ENCODE measurements at regions not wholly inside any gene's neighbourhood (a gene's known extent, or its start where the extent isn't known, plus 50 kb on each side); places are given as distances from the start of the nearest gene placed in this dataset.
A peak's percentile ranks its signal among the peaks of the same experiment; 100 is the strongest.
"Not testable (repeated sequence)": the region's sequence is repeated elsewhere in the genome, so short reads cannot be mapped to it uniquely, and the experiment has no call there.

DNA sequence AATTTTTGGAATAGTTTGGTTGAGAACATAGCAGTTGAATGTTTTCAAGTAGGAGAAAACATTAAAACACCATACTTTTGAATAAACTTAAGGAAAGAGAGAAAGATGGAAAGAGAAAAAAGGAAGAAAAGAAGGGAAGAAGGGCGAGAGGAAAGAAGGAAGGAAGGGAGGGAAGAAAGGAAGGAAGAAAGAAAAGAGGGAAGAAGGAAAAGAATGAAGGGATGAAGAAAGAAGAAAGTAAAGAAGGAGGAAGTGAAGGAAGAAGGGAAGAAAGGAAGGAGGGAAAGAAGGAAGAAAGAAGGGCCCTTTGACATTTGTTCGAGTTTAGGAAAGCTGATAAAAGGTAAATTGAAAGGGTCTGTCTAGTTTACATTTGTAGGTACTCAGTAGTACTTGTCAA is 482.7 kb downstream of the SIPA1L2 start:
- no peak for DNase-seq
- ATAC-seq: no peak
- intact Hi-C loops (cut with micrococcal nuclease): no loop called here

DNA sequence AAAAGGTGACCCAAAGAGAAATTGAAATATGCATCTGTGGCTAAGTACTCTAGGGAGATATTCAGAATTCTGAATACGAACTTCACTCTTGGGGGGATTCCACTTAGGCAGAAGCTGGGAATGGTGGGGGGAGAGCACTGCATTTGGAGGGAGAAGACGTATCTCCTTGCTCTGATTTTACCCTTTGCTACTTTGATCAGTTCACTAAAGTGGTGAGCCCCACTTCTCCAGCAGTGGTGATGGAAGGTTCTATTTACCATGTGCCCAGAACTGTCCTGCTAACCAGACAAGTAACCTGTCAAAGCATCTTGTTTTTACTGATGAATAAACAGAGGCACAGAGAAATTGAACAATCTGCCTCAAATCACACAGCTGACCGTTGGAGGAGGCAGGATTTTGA is 483.4 kb downstream of the SIPA1L2 start:
- intact Hi-C loops (cut with micrococcal nuclease): no loop called here
- DNase-seq: no peak
- no peak for ATAC-seq

DNA sequence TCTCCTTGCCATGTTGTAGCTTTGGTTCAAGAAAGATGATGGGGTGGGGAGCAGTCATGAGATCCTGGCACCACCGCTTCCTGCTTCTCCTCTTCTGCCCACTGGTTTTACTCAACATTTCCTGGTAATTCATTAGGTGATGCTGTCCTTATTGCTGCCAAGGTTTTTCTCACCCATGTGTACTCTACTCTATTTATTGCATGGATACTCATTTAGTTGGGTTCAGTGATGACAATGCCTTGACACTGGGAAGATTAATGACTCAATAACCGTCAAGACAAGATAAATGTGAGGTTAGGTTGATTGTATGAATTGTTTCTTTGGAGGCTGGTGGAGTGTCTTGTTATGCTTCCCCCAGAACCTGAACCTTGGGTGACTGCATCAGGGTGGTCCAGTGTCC is 484.2 kb downstream of the SIPA1L2 start:
- no peak for DNase-seq

DNA sequence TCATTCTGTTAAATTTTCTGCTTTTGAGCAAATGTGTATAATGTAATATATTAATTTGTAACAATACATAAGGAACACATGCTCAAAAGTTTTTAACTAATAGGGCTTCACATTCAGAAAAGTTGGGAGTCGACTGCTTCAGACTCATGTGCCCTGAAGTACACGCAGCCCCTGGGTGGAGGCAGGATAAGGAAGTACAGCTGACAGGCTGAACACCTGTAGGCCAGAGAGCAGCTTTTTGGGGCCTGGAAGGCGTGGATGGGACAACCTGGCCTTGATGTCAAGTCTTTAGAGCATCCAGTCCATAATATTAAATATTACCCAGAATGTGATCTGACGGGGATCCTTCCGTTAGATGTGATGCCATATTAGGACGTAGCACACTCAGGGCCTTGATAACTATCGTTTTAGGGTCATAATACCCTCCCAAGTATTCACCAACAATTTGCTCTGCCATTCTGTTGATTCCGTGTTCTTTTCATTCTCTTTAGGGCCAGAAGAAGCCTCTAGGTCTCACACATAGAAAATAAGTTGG is 485.2 kb downstream of the SIPA1L2 start:
- DNase-seq: no peak
- intact Hi-C loops (cut with micrococcal nuclease): no loop called here
- no peak for ATAC-seq

More for the DNA sequence above, 484.2 kb downstream of the SIPA1L2 start:
- intact Hi-C loops (cut with micrococcal nuclease): no loop called here
- no peak for ATAC-seq

DNA sequence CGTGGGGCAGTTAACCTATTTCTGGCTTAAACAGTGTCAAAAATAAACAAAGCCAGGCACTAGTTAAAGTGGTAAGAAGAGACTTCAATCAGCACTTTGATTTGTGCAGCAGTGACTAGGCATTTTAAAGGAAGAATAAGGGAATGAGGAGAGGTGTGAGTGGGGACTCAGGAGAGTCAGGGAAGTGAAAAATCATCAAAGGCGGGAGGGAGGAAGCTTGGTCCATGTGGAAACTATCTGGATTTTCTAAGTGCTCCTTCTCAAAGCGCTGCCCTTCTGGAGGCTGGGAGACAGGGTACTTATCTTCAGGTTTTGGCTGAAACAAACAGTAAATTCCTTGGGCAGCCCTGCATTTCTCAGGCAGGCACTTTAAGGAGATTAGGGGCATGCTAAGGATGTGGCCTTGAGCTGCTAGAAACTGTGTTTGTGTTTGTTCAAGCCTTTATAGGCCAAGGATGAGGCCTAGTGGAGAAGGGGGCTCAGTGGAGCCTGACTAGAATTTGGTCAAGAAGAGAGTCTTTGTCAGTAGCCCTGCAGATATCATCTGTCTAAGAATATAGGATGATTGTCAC is 486.5 kb downstream of the SIPA1L2 start:
- no peak for DNase-seq
- intact Hi-C loops (cut with micrococcal nuclease): no loop called here
- no peak for ATAC-seq

DNA sequence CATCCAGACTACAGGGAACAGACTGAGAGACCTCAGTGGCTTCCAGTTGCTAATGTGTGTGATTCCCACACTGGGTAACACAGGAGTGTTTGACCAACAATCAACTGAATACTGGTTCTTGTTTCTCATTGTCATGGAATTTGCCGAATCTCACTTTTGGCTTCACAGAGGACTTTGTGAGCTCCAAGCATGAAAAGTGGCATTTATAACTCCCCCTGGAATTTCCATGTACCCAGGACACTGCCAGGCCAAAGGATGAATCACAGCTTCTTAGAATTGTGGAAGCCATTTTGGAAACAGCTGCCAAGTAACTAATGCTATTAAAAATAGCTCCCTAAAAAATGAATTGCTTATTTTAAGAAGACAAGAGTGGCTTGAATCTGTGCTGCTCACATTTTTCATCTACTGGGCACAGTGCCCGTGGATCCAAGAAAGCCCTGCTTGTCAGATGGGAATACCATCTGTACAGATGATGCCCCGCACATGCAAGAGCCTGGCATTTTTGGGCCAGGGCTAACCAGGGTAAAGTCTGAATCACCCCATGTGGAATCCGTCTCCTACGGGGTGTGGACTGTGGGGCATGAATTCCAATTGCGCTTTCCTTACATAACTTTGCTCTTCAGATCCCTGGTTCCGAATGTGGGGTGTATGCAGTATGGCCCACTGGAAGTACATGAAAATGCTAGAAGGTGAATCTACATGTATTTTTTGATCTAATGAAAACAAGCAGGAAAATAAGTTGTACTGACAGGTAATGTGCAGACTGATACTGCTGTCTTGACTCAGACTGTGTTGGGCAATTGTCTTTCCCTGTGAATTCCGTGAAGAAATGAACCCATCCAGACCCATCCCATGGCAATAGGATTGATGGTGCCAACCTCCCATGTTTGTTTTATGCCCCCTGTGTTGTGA is 487.3 kb downstream of the SIPA1L2 start:
- intact Hi-C loops (cut with micrococcal nuclease): no loop called here
- peak; percentile 27 for DNase-seq
- ATAC-seq: peak; percentile 77

DNA sequence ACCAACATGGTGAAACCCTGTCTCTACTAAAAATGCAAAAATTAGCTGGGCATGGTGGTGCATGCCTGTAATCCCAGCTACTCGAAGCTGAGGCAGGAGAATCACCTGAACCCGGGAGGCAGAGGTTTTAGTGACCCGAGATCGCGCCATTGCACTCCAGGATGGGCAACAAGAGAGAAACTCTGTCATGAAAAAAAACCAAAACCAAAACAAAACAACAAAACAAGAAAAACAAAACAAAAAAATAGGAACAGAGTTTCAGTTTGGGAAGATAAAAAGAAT is 488.8 kb downstream of the SIPA1L2 start:
- ATAC-seq; intact Hi-C loops (cut with micrococcal nuclease); DNase-seq: not testable (repeated sequence)

DNA sequence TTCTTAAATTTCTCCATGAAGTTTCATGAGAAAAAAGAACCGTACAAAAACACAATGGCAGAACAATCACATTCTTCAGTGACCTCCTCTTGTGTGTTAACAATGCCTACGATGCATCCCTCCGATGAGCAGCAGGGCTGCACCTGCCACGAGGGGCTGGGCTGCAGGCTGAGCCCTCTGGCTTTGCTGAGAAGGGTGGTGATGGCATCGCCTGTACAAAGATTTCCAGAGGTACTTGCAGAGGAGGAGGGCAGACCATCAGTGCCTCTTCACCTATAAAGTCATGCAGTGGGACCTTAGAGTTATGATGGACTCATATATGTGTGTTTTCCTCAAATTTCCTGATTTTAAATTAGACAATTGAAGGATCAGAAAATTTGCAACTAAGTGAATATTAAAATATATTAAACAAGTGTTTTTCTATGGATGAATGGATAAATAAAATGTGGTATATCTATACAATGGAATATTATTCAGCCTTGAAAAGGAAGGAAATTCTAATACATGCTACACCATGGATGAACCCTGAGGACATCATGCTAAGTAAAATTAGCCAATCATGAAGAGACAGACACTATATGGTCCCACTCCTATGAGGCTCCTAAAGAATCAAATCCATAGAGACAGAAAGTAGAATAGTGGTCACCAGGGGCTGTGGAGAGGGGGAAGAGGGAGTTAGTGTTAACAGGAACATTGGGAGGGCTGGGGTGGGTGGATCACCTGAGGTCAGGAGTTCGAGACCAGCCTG is 489.3 kb downstream of the SIPA1L2 start:
- intact Hi-C loops (cut with micrococcal nuclease): no loop called here
- DNase-seq (no peak), ATAC-seq (no peak)

DNA sequence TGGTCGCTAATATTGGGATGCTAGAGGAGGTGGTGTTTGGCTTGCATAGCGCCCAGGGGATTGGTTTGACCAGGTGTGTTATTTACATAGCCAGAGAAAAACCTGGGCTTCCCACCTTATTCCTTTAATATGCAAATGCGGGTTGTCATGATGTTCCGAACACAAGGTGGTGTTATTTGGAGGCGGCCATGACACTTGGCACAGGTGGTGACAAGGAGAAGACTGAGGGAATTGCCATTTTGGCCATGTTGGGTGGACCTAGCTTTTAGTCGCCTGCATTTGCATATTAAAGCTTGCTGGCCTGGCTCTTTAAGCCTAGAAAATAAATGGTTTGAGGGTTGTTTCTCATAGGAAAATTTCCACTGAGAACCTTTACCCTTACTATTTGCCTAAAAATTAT is 490.5 kb downstream of the SIPA1L2 start:
- ATAC-seq (no peak), DNase-seq (no peak)
- intact Hi-C loops (cut with micrococcal nuclease): no loop called here

DNA sequence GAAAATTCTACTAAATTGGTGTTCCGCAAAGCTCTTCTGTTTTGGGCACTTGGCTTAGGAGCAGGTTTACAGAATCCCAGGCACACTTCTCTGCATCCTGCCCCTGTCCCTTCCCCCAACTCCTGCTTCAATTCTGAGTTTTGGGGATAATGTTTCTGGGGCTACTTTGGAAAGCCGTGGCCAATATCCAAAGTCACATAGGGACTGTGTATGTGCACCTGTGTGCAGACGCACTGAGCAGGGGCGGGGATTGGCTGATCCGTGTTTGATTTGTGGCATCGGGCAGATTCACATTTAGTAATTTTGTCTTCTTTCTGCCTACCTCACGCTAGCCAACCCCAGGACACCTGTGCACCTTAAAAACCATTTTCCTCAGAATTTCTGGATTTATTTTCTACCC is 491.9 kb downstream of the SIPA1L2 start:
- intact Hi-C loops (cut with micrococcal nuclease): no loop called here
- no peak for ATAC-seq
- no peak for DNase-seq

DNA sequence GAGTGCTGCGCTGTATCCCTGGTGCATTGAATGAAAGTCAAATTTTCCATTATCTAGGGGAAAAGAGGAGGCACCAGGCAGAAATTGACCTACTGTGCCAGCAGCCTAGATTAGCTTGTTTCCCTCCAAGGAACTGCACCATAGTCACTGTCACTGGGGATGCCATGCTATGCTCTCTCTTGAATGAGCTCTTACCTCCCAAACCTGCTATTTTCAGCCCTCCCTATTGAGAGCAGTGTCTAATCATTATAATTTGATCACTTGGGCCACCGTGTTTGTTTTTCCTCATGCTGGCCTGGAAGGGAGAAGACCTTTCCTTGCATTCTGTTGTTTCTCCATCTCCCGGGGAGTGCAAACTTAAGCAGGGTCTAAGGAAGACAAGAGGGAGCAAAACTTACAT is 492.9 kb downstream of the SIPA1L2 start:
- intact Hi-C loops (cut with micrococcal nuclease): no loop called here
- no peak for DNase-seq
- no peak for ATAC-seq

DNA sequence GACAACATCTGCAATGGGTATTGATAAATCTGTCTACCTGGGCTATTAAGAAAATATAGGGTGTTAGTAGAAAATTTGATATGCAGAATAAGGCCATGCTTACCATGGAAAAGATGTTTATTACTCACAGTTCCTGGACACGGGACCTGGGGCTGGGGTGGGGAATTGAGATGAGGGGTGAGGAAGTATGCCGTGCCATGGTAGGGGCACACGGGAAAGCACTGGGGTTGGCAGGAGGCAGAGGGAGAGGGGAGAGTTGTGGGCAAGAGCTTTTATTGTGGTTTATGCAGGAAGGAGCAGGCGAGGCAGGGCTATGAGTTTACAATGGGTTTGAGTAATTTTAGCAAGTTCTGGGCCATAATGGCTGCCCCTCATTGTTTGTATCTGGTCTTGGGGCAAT is 493.8 kb downstream of the SIPA1L2 start:
- intact Hi-C loops (cut with micrococcal nuclease): no loop called here
- ATAC-seq (no peak), DNase-seq (no peak)

DNA sequence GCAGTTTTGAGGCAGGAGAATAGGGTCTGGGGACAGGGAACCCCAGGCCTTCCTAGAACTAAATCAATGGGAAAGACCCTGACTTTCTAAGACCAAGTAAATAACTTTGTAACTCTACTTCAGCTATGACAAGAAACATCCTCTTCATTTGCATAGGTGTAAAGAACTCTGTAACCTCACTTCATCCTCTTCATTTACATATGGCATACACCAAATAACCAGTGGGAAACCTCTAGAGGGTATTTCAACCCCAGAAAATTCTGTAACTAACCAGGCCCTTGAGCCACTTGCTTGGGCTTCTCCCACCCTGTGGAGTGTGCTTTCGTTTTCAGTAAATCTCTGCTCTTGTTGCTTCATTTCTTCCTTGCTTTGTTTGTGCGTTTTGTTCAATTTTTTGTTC is 495.6 kb downstream of the SIPA1L2 start:
- intact Hi-C loops (cut with micrococcal nuclease): no loop called here
- ATAC-seq (no peak), DNase-seq (no peak)

DNA sequence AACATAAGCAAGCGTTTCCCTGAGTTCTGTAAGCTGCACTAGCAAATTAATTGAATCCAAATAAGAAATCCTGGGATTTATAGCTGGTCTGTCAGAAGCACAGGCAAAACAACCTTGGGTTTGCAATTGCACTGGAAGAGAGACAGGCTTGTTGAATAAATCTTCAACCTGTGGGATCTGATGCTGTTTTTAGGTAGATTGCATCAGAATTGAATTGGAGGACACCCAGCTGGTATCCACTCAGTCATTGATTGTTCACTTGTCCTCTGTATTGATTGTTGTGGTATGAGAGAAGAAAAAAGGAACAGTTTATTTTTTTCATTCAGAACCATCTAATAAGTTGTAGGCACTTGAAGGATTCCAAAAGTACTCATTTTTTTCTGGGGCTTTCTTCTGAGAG is 497.4 kb downstream of the SIPA1L2 start:
- DNase-seq (no peak), ATAC-seq (no peak)
- intact Hi-C loops (cut with micrococcal nuclease): no loop called here

DNA sequence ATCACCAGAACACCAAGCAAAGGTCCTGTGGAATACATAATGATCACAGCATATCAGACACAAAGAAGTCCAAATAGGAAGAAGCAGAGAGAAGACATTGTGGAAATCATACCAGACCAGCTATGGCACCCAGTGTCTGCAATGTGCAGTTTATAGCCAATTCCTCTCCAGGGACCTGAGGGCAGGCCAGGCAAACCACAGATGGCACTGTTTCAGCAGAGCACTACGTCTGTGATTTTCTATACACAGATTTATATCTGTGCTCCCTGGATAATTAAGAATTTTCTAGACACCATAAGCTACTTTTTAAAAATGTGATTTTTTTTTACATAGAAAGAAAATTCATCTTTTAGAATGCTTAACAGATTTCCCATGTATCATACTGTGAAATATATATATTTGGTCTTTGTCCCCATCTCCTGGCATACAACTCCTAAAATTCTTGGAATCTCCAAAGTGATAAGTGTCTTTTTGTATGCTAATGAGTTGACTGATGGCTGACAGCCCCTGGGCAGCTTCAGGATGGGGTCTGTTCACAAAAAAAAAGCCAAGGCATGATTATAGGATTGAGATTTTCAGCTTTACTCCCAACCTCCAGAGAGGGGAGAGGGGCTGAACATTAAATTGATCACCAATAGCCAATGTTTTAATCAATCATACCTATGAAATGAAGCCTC is 498.1 kb downstream of the SIPA1L2 start:
- no peak for ATAC-seq
- DNase-seq: no peak
- intact Hi-C loops (cut with micrococcal nuclease): no loop called here

DNA sequence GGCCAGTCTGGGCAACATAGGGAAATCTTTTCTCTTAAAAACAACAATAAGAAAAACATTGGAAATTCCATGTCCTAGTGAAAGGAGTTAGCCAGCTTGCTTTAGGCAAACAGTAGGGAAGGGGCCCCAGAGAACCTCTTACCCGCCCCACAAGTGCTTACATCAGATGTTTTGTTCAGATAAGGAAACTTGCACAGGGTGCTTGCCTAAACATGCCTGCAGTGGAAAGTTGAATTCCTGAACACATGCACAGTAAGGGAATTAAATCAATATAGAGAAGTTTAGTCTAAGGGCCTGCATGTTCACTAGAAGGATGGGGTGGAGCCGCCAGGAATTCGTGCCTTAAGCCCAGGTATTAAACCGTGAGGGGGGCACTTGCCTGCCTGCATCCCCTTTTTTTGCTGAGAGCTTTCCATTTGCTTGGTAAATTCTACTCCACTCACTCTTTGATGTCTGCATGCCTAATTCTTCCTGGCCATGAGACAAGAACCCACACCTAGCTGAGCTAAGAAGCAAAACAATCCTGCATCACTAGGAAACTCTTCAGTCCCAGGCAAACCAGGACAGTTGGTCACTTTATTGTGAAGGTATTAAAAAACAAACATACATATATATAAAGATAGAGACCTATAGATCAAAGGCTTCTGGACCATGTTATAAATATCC is 499.0 kb downstream of the SIPA1L2 start:
- DNase-seq (no peak), ATAC-seq (no peak)
- intact Hi-C loops (cut with micrococcal nuclease): no loop called here

DNA sequence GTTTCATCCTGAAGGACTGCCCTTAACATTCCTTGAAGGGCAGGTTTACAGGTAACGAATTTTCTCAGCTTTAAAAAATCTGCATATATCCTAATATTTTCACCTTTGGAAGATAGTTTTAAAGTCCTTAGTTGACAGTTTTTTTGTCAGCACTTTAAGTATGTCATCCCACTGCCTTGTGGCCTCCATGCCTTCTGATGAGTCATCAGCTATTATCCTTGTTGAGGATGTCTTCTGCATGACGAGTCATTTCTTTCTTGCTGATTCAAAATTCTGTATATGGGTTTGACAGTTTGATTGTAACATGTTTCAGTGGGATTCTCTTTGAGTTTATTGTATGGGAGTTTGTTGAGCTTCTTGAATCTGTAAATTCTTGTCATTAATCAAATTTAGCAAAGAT is 500.6 kb downstream of the DISC1 start:
- DNase-seq: no peak
- intact Hi-C loops (cut with micrococcal nuclease): no loop called here
- ATAC-seq: no peak

DNA sequence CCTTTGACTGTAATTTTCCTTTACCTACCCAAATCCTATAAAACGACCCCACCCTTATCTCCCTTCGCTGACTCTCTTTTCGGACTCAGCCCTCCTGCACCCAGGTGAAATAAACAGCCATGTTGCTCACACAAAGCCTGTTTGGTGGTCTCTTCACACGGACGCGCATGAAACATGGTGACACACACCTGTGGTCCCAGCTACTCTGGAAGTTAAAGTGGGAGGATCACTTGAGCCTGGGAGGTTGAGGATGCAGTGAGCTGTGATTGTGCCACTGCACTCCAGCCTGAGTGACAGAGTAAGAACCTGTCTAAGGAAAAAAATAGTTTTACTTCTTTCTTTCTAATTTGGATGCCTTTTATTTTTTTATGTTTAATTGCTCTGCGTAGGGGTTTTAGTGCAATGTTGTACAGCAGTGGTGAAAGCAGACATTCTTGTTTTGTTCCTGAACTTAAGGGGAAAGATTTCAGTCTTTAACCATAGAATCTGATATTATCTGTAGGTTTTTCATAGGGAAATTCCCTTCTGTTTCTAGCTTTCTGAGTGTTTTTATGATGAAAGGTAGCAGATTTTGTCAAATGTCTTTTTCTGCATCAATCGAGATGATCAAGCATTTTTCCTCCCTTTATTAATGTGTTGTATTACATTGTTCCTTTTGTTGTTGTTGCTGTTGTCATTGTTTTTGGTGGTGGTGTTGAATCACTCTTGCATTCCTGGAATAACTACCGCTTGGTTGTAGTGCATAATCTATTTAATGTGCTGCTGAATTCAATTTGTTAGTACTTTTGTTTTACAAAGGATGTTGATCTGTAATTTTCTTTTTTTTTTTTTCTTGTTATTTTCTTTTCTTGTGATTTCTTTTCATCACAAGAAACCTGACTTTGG is 497.4 kb downstream of the DISC1 start:
- intact Hi-C loops (cut with micrococcal nuclease): no loop called here
- ATAC-seq (no peak), DNase-seq (no peak)

All from left ventricle myocardium superior (tissue), 1 donor.